Spleen (tissue), 7 donors: ENCODE measurements at regions not wholly inside any gene's neighbourhood (a gene's known extent, or its start where the extent isn't known, plus 50 kb on each side); places are given as distances from the start of the nearest gene placed in this dataset.

ENCODE experiments used
- CTCF ChIP-seq, 11 experiments: fragments of 200-600 bp in 7 of 11; fragments of 450-650 bp in 4 of 11; sonication (generic) in 4 of 11; IDR thresholded peaks in 8 of 11; conservative IDR thresholded peaks in 3 of 11; 1 replicate in 7 of 11; 2 replicates in 4 of 11; pipeline versions ENCODE4 v1.4.0 to v1.8.0; 2016 to 2021; ENCODE audit warnings: antibody characterized with exemption in 11 of 11, inconsistent platforms in 4 of 11, mild to moderate bottlenecking in 1 of 11
- POLR2A ChIP-seq, 3 donors: fragments of 450-650 bp; IDR thresholded peaks; one replicate each; pipeline ENCODE4 v1.5.1; 2017; ENCODE audit warnings: antibody characterized with exemption in 3 of 3, mild to moderate bottlenecking in 1 of 3
- POLR2AphosphoS5 ChIP-seq, 3 donors: sonication (generic); formaldehyde crosslinking; IDR thresholded peaks; one replicate each; pipeline ENCODE4 v1.5.1; 2017; ENCODE audit warnings: antibody characterized with exemption in 3 of 3
- donor health status: DM: no; HTN: no; CAD: no; lungs with moderate emphysema.
- donor health status: DM: no; HTN: no; CAD: no.
- donor health status: DM: no; HTN: no; CAD: no.

- TF ChIP-seq CTCF (IDR thresholded peaks at IDR 0.05 in 8 of 11, conservative IDR thresholded peaks at IDR 0.05 in 3 of 11) (no peak), POLR2AphosphoS5 (IDR thresholded peaks at IDR 0.05) (no peak), POLR2A (IDR thresholded peaks at IDR 0.05) (no peak)
Measured at GRCh38 chr9:106583751-106584150, 279.2 kb upstream of the ZNF462 start.
